ENCODE measurements at regions not wholly inside any gene's neighbourhood (a gene's known extent, or its start where the extent isn't known, plus 50 kb on each side); places are given as distances from the start of the nearest gene placed in this dataset.
"Not testable (repeated sequence)": the region's sequence is repeated elsewhere in the genome, so short reads cannot be mapped to it uniquely, and the experiment has no call there.

DNA sequence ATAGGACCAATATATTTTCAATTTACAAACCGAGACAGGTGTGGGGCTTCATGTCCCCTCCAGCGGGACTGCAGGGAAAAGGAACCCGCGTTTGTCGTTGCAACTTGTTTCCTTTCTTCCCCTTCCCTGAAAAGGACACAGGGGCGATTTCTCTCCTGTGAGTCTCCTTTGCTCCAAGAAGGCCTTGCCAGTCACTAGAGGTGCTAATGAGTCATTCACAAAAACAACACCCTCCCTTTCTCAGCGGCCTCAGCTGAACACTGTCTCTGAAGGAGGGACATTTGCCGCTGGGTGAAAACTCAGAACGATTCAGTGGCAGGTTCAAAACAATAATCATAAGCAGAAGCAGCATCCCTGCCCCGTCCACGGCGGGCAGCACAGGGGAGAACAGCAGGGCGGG, 359.7 kb downstream of the TEX29 start:
- H3K36me3 ChIP-seq; H3K9me3 ChIP-seq; H3K4me3 ChIP-seq; H3K27me3 ChIP-seq; H3K4me1 ChIP-seq; H3K27ac ChIP-seq; DNase-seq; ATAC-seq; intact Hi-C loops (cut with DNase I): not testable (repeated sequence)

DNA sequence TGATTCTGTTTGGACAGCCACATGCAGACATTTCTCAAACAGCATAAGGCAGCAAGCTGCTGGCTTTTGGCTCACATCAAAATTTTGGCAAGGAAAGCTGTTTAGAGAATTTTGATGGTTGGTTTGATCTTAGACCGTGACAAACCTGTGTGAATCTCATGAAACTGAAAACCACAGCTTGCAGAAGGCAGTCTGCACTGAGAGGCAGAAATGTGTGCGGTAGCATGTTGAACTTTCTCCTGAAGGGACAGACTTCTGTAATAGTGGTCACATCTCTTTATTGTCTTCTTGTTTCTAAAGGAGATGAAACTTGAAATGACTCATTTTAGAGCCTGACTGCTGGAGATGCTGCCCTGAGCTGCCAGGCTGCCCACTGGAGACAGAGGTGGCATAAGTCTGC, 371.6 kb downstream of the TEX29 start:
- H3K9me3 ChIP-seq; intact Hi-C loops (cut with DNase I); H3K4me1 ChIP-seq; H3K27me3 ChIP-seq; ATAC-seq; H3K27ac ChIP-seq; H3K4me3 ChIP-seq; DNase-seq; H3K36me3 ChIP-seq: not testable (repeated sequence)

GRCh38 chr13:111696121-111696520, 370.8 kb upstream of the SOX1 start:
- ATAC-seq, H3K4me3 ChIP-seq: not testable (repeated sequence)

GRCh38 chr13:111702059-111702458, 364.9 kb upstream of the SOX1 start:
- ATAC-seq; H3K9me3 ChIP-seq; H3K4me3 ChIP-seq; DNase-seq; H3K27me3 ChIP-seq; H3K36me3 ChIP-seq; intact Hi-C loops (cut with DNase I); H3K27ac ChIP-seq; H3K4me1 ChIP-seq: not testable (repeated sequence)

More at GRCh38 chr13:111696121-111696520, 370.8 kb upstream of the SOX1 start:
- H3K36me3 ChIP-seq; intact Hi-C loops (cut with DNase I); H3K27me3 ChIP-seq; H3K4me1 ChIP-seq; H3K9me3 ChIP-seq; DNase-seq; H3K27ac ChIP-seq: not testable (repeated sequence)

Measured in left lung (tissue), 4 donors.